ENCODE measurements at regions not wholly inside any gene's neighbourhood (a gene's known extent, or its start where the extent isn't known, plus 50 kb on each side); places are given as distances from the start of the nearest gene placed in this dataset.

DNA sequence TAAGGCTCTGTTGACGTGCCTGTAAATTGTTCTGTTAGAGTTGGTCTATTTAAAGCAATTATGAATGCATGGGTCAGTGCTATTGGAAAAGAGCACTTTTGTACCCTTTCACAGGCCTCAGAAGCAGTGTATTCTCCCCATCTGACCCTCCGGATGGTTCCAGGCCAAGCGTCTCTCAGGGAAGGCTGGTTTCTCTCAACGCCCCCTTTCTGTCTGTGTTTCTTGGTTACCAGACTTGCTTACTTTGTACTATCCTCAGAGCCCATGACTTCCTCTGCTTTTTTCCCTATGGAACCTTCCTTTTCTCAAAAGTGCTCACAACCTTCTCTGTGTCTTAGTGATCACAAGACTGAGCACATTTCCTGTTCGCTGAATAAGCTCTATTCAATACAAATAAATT is 559.3 kb upstream of the ZFP42 start:
- Histone ChIP-seq H3K9me3 (ENCODE audit: insufficient read depth, low read length) (no peaks in the 10 kb centered on the region; the same call in 1 of the 2 replicates), H2AFZ (ENCODE audit: low read depth, low read length, severe bottlenecking) (no peak overlapping the region), H4K20me1 (ENCODE audit: low read depth, low read length) (no peaks in the 10 kb centered on the region), H3K9ac (ENCODE audit: low read length) (no peak overlapping the region), H3F3A (ENCODE audit: insufficient read depth) (no peaks in the 10 kb centered on the region), H3K4me2 (ENCODE audit: low read depth, low read length, poor library complexity, severe bottlenecking) (no peak overlapping the region), H3K9me2 (replicated peaks; ENCODE audit: insufficient read depth, low read length) (no peaks in the 10 kb centered on the region), H3K4me3 (ENCODE audit: insufficient read depth, low read length, poor library complexity, severe bottlenecking) (no peak overlapping the region), H3K27me3 (ENCODE audit: low read length) (no peaks in the 10 kb centered on the region), H3K36me3 (ENCODE audit: low read length) (no peaks in the 10 kb centered on the region), H3K27ac (ENCODE audit: low read depth, low read length) (no peak overlapping the region), H3K79me2 (ENCODE audit: insufficient read depth, low read length) (no peaks in the 10 kb centered on the region)
- no peak for TF ChIP-seq EZH2phosphoT487 (conservative IDR thresholded peaks at IDR 0.05; ENCODE audit: low read length)
- TF ChIP-seq, protein P1, sequence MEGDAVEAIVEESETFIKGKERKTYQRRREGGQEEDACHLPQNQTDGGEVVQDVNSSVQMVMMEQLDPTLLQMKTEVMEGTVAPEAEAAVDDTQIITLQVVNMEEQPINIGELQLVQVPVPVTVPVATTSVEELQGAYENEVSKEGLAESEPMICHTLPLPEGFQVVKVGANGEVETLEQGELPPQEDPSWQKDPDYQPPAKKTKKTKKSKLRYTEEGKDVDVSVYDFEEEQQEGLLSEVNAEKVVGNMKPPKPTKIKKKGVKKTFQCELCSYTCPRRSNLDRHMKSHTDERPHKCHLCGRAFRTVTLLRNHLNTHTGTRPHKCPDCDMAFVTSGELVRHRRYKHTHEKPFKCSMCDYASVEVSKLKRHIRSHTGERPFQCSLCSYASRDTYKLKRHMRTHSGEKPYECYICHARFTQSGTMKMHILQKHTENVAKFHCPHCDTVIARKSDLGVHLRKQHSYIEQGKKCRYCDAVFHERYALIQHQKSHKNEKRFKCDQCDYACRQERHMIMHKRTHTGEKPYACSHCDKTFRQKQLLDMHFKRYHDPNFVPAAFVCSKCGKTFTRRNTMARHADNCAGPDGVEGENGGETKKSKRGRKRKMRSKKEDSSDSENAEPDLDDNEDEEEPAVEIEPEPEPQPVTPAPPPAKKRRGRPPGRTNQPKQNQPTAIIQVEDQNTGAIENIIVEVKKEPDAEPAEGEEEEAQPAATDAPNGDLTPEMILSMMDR (IDR thresholded peaks at IDR 0.05; ENCODE audit: insufficient read depth, low read length, poor library complexity, severe bottlenecking) = no peak

GRCh38 chr4:187444061-187444460 is 551.5 kb upstream of the ZFP42 start:
- no peak for TF ChIP-seq EZH2phosphoT487 (conservative IDR thresholded peaks at IDR 0.05; ENCODE audit: low read length)
- TF ChIP-seq, protein P1 (IDR thresholded peaks at IDR 0.05; ENCODE audit: insufficient read depth, low read length, poor library complexity, severe bottlenecking) = no peak
- no peaks in the 10 kb centered on the region for H4K20me1 ChIP-seq (ENCODE audit: low read depth, low read length)

DNA sequence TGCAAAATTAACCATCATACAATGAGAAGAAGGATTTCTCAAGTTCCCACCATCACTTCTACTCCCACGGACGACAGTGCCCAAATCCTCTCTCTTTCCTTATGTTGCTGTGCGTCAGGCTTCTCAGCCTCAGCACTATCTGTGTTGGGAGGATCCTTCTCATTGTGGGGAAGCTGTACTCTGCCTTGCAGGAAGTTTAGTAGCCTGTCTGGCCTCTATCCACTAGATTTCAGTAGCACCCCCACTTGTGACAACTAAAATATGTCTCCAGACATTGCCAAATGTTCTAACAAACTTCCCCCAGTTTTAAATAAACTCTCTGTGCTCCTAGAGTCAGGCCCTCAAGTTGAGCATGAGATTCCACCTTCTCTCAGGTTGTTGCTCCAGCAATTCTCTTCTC is 545.9 kb upstream of the ZFP42 start:
- Histone ChIP-seq H3K79me2 (ENCODE audit: insufficient read depth, low read length) (no peaks in the 10 kb centered on the region), H2AFZ (ENCODE audit: low read depth, low read length, severe bottlenecking) (no peak overlapping the region), H3K9me3 (ENCODE audit: insufficient read depth, low read length) (no peaks in the 10 kb centered on the region), H3K27me3 (ENCODE audit: low read length) (no peaks in the 10 kb centered on the region), H3K9ac (ENCODE audit: low read length) (no peak overlapping the region), H4K20me1 (ENCODE audit: low read depth, low read length) (no peaks in the 10 kb centered on the region), H3F3A (ENCODE audit: insufficient read depth) (no peaks in the 10 kb centered on the region), H3K4me3 (ENCODE audit: insufficient read depth, low read length, poor library complexity, severe bottlenecking) (no peak overlapping the region), H3K27ac (ENCODE audit: low read depth, low read length) (no peak overlapping the region), H3K4me2 (ENCODE audit: low read depth, low read length, poor library complexity, severe bottlenecking) (no peak overlapping the region), H3K36me3 (ENCODE audit: low read length) (no peaks in the 10 kb centered on the region), H3K9me2 (replicated peaks; ENCODE audit: insufficient read depth, low read length) (no peaks in the 10 kb centered on the region)
- no peak for TF ChIP-seq EZH2phosphoT487 (conservative IDR thresholded peaks at IDR 0.05; ENCODE audit: low read length)
- TF ChIP-seq, protein P1 (IDR thresholded peaks at IDR 0.05; ENCODE audit: insufficient read depth, low read length, poor library complexity, severe bottlenecking) = no peak

More at GRCh38 chr4:187444061-187444460, 551.5 kb upstream of the ZFP42 start:
- no peaks in the 10 kb centered on the region for H3K9me3 ChIP-seq (ENCODE audit: insufficient read depth, low read length)
- H3K9ac ChIP-seq (ENCODE audit: low read length) = no peak overlapping the region
- H3K9me2 ChIP-seq (replicated peaks; ENCODE audit: insufficient read depth, low read length) = no peaks in the 10 kb centered on the region
- no peak overlapping the region for H2AFZ ChIP-seq (ENCODE audit: low read depth, low read length, severe bottlenecking)
- no peak overlapping the region for H3K4me3 ChIP-seq (ENCODE audit: insufficient read depth, low read length, poor library complexity, severe bottlenecking)
- H3K27ac ChIP-seq (ENCODE audit: low read depth, low read length) = no peak overlapping the region
- H3K4me2 ChIP-seq (ENCODE audit: low read depth, low read length, poor library complexity, severe bottlenecking) = no peak overlapping the region
- H3F3A ChIP-seq (ENCODE audit: insufficient read depth) = no peaks in the 10 kb centered on the region
- H3K27me3 ChIP-seq (ENCODE audit: low read length) = no peaks in the 10 kb centered on the region
- no peaks in the 10 kb centered on the region for H3K79me2 ChIP-seq (ENCODE audit: insufficient read depth, low read length)
- no peaks in the 10 kb centered on the region for H3K36me3 ChIP-seq (ENCODE audit: low read length)

Measured in SU-DHL-6 (cell line).